Esophagus squamous epithelium (tissue), 5 donors: ENCODE measurements at regions not wholly inside any gene's neighbourhood (a gene's known extent, or its start where the extent isn't known, plus 50 kb on each side); places are given as distances from the start of the nearest gene placed in this dataset.

Source experiments
- DNase-seq: peaks from one replicate; lab custom pipeline; 2025; lab: John Stamatoyannopoulos, UW
- H3K27ac ChIP-seq, 4 donors: fragments of 200-600 bp; sonication (generic); one replicate each; pipeline ENCODE4 v1.5.1; 2016 to 2019; ENCODE audit warnings: mild to moderate bottlenecking in 1 of 4
- H3K27me3 ChIP-seq, 4 donors: fragments of 200-600 bp; sonication (generic); 1 replicate in 3 of 4; 2 replicates in 1 of 4; pipeline versions ENCODE4 v1.5.1 to v1.6.0; 2017 to 2021; ENCODE audit warnings: antibody characterized with exemption in 1 of 4
- H3K36me3 ChIP-seq, 3 donors: fragments of 200-600 bp; sonication (generic); one replicate each; pipeline ENCODE4 v1.5.1; 2016 to 2019
- H3K4me1 ChIP-seq, 3 donors: fragments of 200-600 bp; sonication (generic); one replicate each; pipeline ENCODE4 v1.5.1; 2017 to 2019
- H3K4me3 ChIP-seq, 4 donors: fragments of 200-600 bp; sonication (generic); 1 replicate in 3 of 4; 2 replicates in 1 of 4; pipeline ENCODE4 v1.5.1; 2016 to 2019; ENCODE audit warnings: mild to moderate bottlenecking in 2 of 4, moderate library complexity in 1 of 4
- H3K9me3 ChIP-seq, 3 donors: fragments of 200-600 bp; sonication (generic); one replicate each; pipeline ENCODE4 v1.5.1; 2016 to 2019
- CTCF ChIP-seq, 6 experiments: fragments of 450-650 bp in 4 of 6; fragments of 200-600 bp in 2 of 6; sonication (generic) in 2 of 6; IDR thresholded peaks; one replicate each; pipeline ENCODE4 v1.5.1; 2016 to 2019; ENCODE audit warnings: antibody characterized with exemption in 6 of 6, mild to moderate bottlenecking in 4 of 6, moderate library complexity in 4 of 6
- POLR2A ChIP-seq, 4 donors: fragments of 450-650 bp; IDR thresholded peaks; one replicate each; pipeline ENCODE4 v1.6.1; 2017; ENCODE audit warnings: antibody characterized with exemption in 4 of 4, mild to moderate bottlenecking in 4 of 4, moderate library complexity in 3 of 4
- WGBS, 2 donors: methylation state at CpG; one replicate each; pipeline ENCODE4 v1.1.5; 2018; 5-methylcytosine and 5-hydroxymethylcytosine counted together
- intact Hi-C: fragments of 100-400 bp; cut with DNase I; formaldehyde crosslinking; loops from one replicate; pipeline ENCODE4 v1.15.0; 2022
- donor health status: DM: yes; HTN: yes; CAD: no.

DNA sequence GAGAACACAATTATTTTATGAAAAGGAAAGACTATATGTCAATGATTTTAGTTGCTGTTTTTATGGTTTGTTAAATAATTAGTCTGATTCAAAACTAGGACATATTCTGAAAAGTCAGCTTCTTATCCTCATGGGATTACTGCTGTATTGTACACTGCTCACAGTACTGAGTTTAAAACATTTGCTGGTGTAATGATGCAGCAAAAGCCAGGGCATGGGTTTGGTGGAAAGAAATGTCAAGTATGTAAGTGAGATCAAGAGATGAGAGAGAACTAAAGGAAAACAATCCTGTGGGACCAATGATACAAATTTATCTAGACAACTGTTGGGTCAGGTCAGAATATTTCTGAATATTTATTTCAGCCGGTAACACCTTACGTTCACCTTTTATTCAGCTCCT is 210.1 kb upstream of the ARHGEF26 start:
- Histone ChIP-seq H3K36me3 (peaks cover 0 to 12% (median 0%) of the 10 kb centered on the region in 3 donors), H3K4me3 (no peak overlapping the region), H3K27me3 (no peaks in the 10 kb centered on the region), H3K9me3 (no peaks in the 10 kb centered on the region), H3K4me1 (no peaks in the 10 kb centered on the region), H3K27ac (no peak overlapping the region)
- WGBS, 2 donors = 97 to 98% methylated on average over 2 of the region's 2 CpGs
- intact Hi-C loops = no loop called here
- DNase-seq = no peak
- no peak for TF ChIP-seq CTCF (IDR thresholded peaks at IDR 0.05)
- no peak for TF ChIP-seq POLR2A (IDR thresholded peaks at IDR 0.05)

DNA sequence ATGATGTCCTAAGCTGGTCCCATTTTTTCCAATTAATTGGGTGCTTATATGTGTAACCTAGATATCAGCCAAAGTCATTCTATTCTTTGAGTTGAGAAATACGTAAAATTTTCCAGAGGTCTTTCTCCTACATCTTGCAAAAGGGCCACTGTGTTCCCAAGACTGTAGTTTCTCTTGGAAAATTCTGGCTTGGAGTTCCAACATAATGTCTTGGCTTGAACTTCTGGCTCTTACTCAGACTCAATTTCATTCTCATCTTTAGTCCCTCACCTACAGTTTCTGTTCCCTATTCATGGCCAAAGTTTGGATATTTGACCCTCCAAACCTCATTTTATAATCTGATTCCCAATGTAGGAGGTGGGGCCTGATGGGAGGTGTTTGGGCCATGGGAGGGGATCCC is 201.4 kb upstream of the ARHGEF26 start:
- H3K4me3 ChIP-seq = no peak overlapping the region
- 88 to 89% methylated on average over 1 of the region's 1 CpG for WGBS, 2 donors
- intact Hi-C loops = no loop called here
- H3K36me3 ChIP-seq = peaks cover 0 to 20% (median 0%) of the 10 kb centered on the region in 3 donors
- DNase-seq = no peak
- no peak overlapping the region for H3K27ac ChIP-seq
- H3K27me3 ChIP-seq = no peaks in the 10 kb centered on the region
- H3K9me3 ChIP-seq = no peaks in the 10 kb centered on the region
- TF ChIP-seq POLR2A (IDR thresholded peaks at IDR 0.05) (no peak), CTCF (IDR thresholded peaks at IDR 0.05) (no peak)
- no peaks in the 10 kb centered on the region for H3K4me1 ChIP-seq

DNA sequence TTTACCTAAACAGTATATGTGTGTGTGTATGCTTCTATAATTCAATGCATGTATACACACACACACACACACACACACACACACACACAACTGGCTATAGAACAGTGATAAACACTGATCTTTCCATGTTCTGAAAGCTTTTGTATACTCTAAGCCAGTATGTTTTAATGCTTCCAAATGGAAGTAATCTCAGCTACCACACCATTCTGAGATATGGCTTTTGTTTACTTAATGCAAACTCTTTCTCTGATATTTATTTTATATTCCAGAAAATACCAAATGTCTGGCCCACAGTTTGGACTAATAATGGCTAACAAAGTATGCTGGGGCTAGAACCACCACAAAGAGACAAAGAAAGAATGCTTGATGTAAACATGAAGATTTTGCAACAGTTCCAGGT is 199.4 kb upstream of the ARHGEF26 start:
- Histone ChIP-seq H3K4me1 (no peaks in the 10 kb centered on the region), H3K27ac (no peak overlapping the region), H3K4me3 (no peak overlapping the region), H3K27me3 (no peaks in the 10 kb centered on the region), H3K36me3 (peaks cover 0 to 37% (median 0%) of the 10 kb centered on the region in 3 donors), H3K9me3 (no peaks in the 10 kb centered on the region)
- no peak for DNase-seq
- intact Hi-C loops = no loop called here
- TF ChIP-seq CTCF (IDR thresholded peaks at IDR 0.05) (no peak), POLR2A (IDR thresholded peaks at IDR 0.05) (no peak)

DNA sequence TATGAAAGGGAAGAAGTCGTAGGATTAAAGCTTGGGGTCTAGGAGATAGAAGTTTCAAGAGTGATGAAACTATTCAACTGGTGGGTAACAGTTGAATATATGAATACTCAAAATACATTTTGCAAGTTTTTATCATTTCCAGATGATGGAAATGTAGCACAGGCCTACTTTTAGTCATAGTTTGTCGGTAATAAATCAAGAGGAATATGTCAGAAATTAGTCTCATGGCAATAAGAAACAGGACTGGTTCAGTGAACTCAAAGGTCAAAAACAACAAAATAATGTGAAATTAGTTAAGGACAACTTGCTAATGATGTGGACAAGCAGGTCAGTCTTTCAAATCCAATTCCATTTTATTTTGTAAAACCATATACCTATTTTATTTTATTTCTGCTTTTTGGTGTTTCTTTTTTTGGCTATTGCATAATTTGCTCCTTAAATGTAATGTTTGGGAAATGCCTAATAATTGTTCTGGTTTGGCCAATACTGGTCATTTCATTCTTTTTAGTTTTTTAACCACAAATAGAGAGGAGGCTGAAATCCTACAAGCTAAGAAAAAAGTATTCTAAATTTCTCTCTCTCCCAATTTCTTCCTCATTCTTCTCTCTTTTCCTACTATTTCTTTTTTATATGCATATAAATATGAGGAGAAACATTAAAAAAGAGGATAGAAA is 195.2 kb upstream of the ARHGEF26 start:
- no peak for DNase-seq
- Histone ChIP-seq H3K36me3 (peaks cover 0 to 37% (median 0%) of the 10 kb centered on the region in 3 donors), H3K27me3 (no peaks in the 10 kb centered on the region), H3K27ac (peak overlapping the region in 1 of 4 donors; percentile 17), H3K9me3 (no peaks in the 10 kb centered on the region), H3K4me1 (no peaks in the 10 kb centered on the region), H3K4me3 (no peak overlapping the region)
- intact Hi-C loops = no loop called here
- 72 to 90% methylated on average over 2 of the region's 2 CpGs for WGBS, 2 donors
- TF ChIP-seq CTCF (IDR thresholded peaks at IDR 0.05) = no peak
- TF ChIP-seq POLR2A (IDR thresholded peaks at IDR 0.05) = no peak

DNA sequence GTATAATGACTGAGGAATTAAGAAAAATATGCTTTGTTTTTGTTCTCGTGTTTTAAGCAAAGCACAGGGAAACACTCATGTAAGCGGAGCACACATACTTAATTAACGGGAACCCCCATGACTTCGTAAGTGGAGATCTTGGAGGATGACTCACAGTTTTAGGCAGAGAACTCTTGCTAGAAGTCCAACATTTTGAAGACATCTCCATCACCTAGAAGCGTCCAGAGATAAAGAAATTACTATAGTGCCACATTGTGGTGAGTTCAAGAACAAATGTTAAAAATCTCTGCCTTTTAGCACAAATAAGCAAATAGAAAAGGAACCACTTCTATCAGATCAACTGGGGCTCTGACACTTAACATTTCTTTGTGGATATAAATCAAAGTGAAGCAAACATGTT is 194.1 kb upstream of the ARHGEF26 start:
- no peaks in the 10 kb centered on the region for H3K27me3 ChIP-seq
- intact Hi-C loops = no loop called here
- no peaks in the 10 kb centered on the region for H3K9me3 ChIP-seq
- no peak overlapping the region for H3K4me3 ChIP-seq
- TF ChIP-seq POLR2A (IDR thresholded peaks at IDR 0.05) (no peak), CTCF (IDR thresholded peaks at IDR 0.05) (no peak)
- no peaks in the 10 kb centered on the region for H3K4me1 ChIP-seq
- H3K36me3 ChIP-seq = peaks cover 0 to 37% (median 0%) of the 10 kb centered on the region in 3 donors
- WGBS, 2 donors = 43 to 55% methylated on average over 5 of the region's 5 CpGs
- no peak for DNase-seq
- H3K27ac ChIP-seq = no peak overlapping the region
